NT2/D1 (cell line): ENCODE measurements at regions not wholly inside any gene's neighbourhood (a gene's known extent, or its start where the extent isn't known, plus 50 kb on each side); places are given as distances from the start of the nearest gene placed in this dataset.
"Not testable (repeated sequence)": the region's sequence is repeated elsewhere in the genome, so short reads cannot be mapped to it uniquely, and the experiment has no call there.

Experiments used
- SUZ12 ChIP-seq: IDR thresholded peaks from 2 replicates; pipeline ENCODE4 v1.6.1; 2011; ENCODE audit not compliant: insufficient read length, insufficient read depth; ENCODE audit errors: extremely low read depth
- YY1 ChIP-seq: IDR thresholded peaks from 2 replicates; pipeline ENCODE4 v1.6.1; 2011; ENCODE audit not compliant: insufficient read length, insufficient read depth

DNA sequence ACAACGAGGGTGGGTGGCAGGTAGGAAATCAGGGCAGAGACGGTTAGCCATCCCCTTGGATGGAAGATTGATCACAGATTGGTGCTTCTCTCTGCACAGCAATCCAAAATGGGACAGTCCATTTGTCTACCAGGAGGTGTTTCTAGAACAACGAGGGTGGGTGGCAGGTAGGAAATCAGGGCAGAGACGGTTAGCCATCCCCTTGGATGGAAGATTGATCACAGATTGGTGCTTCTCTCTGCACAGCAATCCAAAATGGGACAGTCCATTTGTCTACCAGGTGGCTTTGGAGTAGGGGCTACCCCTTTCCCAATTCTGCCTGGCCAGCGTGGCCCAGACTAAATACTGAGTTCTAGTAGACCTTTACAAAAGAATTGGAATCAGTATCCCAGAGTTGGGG lies 452.3 kb downstream of the CD83 start:
- not testable (repeated sequence) for TF ChIP-seq SUZ12, YY1
